GM23248 (cell line): ENCODE measurements at regions not wholly inside any gene's neighbourhood (a gene's known extent, or its start where the extent isn't known, plus 50 kb on each side); places are given as distances from the start of the nearest gene placed in this dataset.

Source experiments
- DNase-seq: peaks from one replicate; pipeline ENCODE4 v3.0.0-alpha.2; 2015
- H2AFZ ChIP-seq: fragments of 200-600 bp; sonication (generic); 2 replicates; pipeline ENCODE4 v1.6.1; 2016; ENCODE audit warnings: antibody characterized with exemption
- H3F3A ChIP-seq: fragments of 200-600 bp; sonication (generic); 2 replicates; pipeline ENCODE4 v1.6.1; 2016; ENCODE audit warnings: mild to moderate bottlenecking, antibody characterized with exemption, mixed run types; ENCODE audit not compliant: insufficient read depth
- H3K27ac ChIP-seq: fragments of 200-600 bp; sonication (generic); 2 replicates; pipeline ENCODE4 v1.5.1; 2016; ENCODE audit warnings: mild to moderate bottlenecking
- H3K27me3 ChIP-seq: fragments of 200-600 bp; sonication (generic); replicated peaks from 2 replicates; pipeline ENCODE4 v1.6.1; 2016; ENCODE audit warnings: mild to moderate bottlenecking; ENCODE audit not compliant: insufficient read depth
- H3K36me3 ChIP-seq: fragments of 200-600 bp; sonication (generic); 2 replicates; pipeline ENCODE4 v1.6.1; 2016; ENCODE audit warnings: low read depth, mild to moderate bottlenecking
- H3K4me1 ChIP-seq: fragments of 200-600 bp; sonication (generic); 2 replicates; pipeline ENCODE4 v1.6.1; 2016; ENCODE audit warnings: mild to moderate bottlenecking; ENCODE audit not compliant: insufficient read depth
- H3K4me2 ChIP-seq: fragments of 200-600 bp; sonication (generic); one replicate; pipeline ENCODE4 v1.6.1; 2016; ENCODE audit warnings: mild to moderate bottlenecking; ENCODE audit not compliant: unreplicated experiment
- H3K4me3 ChIP-seq: fragments of 200-600 bp; sonication (generic); 2 replicates; pipeline ENCODE4 v1.5.1; 2016; ENCODE audit warnings: mild to moderate bottlenecking
- H3K79me2 ChIP-seq: fragments of 200-600 bp; sonication (generic); 2 replicates; pipeline ENCODE4 v1.6.1; 2016; ENCODE audit warnings: mild to moderate bottlenecking; ENCODE audit not compliant: insufficient read depth
- H3K9ac ChIP-seq: fragments of 200-600 bp; sonication (generic); 2 replicates; pipeline ENCODE4 v1.6.1; 2016; ENCODE audit warnings: mild to moderate bottlenecking
- H3K9me2 ChIP-seq: fragments of 200-600 bp; sonication (generic); 2 replicates; pipeline ENCODE4 v1.6.1; 2016; ENCODE audit warnings: mixed run types, mild to moderate bottlenecking, moderate library complexity; ENCODE audit not compliant: insufficient read depth
- H3K9me3 ChIP-seq: fragments of 200-600 bp; sonication (generic); one replicate; pipeline ENCODE4 v1.6.1; 2017; ENCODE audit warnings: low read depth
- H4K20me1 ChIP-seq: fragments of 200-600 bp; sonication (generic); 2 replicates; pipeline ENCODE4 v1.6.0; 2016; ENCODE audit not compliant: insufficient read depth
- EZH2 ChIP-seq: fragments of 200-600 bp; sonication (generic); IDR thresholded peaks from 2 replicates; pipeline ENCODE4 v1.6.1; 2018; ENCODE audit warnings: antibody characterized with exemption, mild to moderate bottlenecking; ENCODE audit not compliant: insufficient read depth, poor library complexity, severe bottlenecking
- EZH2phosphoT487 ChIP-seq: fragments of 200-600 bp; sonication (generic); IDR thresholded peaks from 2 replicates; pipeline ENCODE4 v1.6.1; 2018; ENCODE audit warnings: antibody characterized with exemption, moderate library complexity, mild to moderate bottlenecking, low read depth; ENCODE audit not compliant: insufficient read depth
- WGBS, 2 experiments: methylation state at CpG; one replicate each; pipeline ENCODE4 v1.1.6; 2015 to 2017; ENCODE audit warnings: low lambda C conversion rate in 2 of 2, low coverage in 1 of 2; ENCODE audit errors: missing lambda C conversion rate in 2 of 2; 5-methylcytosine and 5-hydroxymethylcytosine counted together
- in situ Hi-C: fragments of 300-500 bp; cut with MboI; formaldehyde crosslinking; loops from 2 replicates; pipeline ENCODE4 v1.15.0; 2020

DNA sequence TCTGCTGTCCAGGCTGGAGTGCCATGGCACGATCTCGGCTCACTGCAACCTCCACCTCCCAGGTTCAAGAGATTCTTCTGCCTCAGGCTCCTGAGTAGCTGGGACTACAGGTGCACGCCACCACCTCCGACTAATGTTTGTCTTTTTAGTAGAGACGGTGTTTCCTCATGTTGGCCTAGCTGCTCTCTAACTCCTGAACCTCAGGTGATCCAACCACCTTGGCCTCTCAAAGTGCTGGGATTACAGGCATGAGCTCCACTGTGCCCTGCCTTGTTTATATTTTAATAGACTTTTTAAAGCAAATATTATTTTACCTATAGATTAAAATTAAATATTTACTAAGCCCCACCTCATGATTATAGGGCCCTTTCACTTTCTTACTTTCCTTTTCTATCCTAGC, 483.2 kb upstream of the EPHA7 start:
- no peak overlapping the region for H3K4me2 ChIP-seq
- H3F3A ChIP-seq: no peaks in the 10 kb centered on the region
- no peak for TF ChIP-seq EZH2phosphoT487
- TF ChIP-seq EZH2: no peak
- no peaks in the 10 kb centered on the region for H3K36me3 ChIP-seq
- no peaks in the 10 kb centered on the region for H3K9me3 ChIP-seq
- DNase-seq: no peak
- 45 to 48% methylated on average over 5 of the region's 5 CpGs for WGBS, 2 experiments
- H3K9ac ChIP-seq: no peak overlapping the region
- H3K27me3 ChIP-seq: no peaks in the 10 kb centered on the region
- H4K20me1 ChIP-seq: no peaks in the 10 kb centered on the region
- H3K9me2 ChIP-seq: no peaks in the 10 kb centered on the region
- no peak overlapping the region for H3K4me3 ChIP-seq
- in situ Hi-C loops: no loop called here
- H3K79me2 ChIP-seq: no peaks in the 10 kb centered on the region
- no peaks in the 10 kb centered on the region for H3K4me1 ChIP-seq
- no peak overlapping the region for H2AFZ ChIP-seq
- H3K27ac ChIP-seq: no peak overlapping the region

DNA sequence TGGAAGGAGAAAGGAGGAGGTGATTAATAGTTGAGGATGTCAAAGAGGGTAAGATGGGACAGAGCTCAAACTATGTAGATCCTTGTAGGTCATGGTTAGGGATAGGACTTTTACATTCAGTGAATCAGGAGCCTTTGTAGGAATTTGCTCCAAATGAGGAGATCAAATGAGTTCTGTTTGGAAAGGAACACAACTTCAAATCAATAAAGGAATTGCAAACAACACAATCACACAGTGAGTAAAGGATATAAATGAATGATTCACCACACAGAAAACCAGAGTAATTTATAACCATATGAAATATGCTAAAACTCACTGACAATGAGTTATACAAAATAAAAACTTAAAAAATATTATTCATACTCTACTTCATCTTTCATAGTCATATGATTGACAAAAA, 480.8 kb upstream of the EPHA7 start:
- Histone ChIP-seq H3K36me3 (no peaks in the 10 kb centered on the region), H3K27ac (no peak overlapping the region), H3K4me1 (no peaks in the 10 kb centered on the region), H3F3A (no peaks in the 10 kb centered on the region), H3K27me3 (no peaks in the 10 kb centered on the region), H3K9me3 (no peaks in the 10 kb centered on the region), H3K79me2 (no peaks in the 10 kb centered on the region), H3K9me2 (no peaks in the 10 kb centered on the region), H3K9ac (no peak overlapping the region), H3K4me3 (no peak overlapping the region), H4K20me1 (no peaks in the 10 kb centered on the region), H2AFZ (no peak overlapping the region), H3K4me2 (no peak overlapping the region)
- no peak for TF ChIP-seq EZH2phosphoT487
- in situ Hi-C loops: no loop called here
- no peak for DNase-seq

DNA sequence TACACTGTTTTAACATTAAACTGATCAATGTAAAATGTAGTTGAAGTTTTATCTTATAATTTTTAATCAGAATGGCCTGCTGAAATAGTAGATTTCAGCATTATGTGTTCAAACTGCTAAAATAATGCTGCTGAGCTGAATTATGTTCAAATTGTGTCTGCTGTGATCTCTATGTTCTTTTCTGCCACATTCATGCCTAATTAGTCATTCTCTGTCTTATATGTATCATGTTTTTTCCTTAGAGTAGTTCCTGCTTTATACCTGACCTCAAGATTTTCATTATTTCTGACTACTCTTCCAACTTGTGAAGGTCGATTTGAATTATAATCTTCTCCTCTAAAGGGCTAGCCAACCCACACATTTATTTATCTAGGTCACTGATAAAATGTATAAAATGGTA, 476.7 kb upstream of the EPHA7 start:
- Histone ChIP-seq H3K4me2 (no peak overlapping the region), H4K20me1 (no peaks in the 10 kb centered on the region), H3F3A (no peaks in the 10 kb centered on the region), H3K4me1 (no peaks in the 10 kb centered on the region), H3K9me3 (no peaks in the 10 kb centered on the region), H3K9ac (no peak overlapping the region), H3K9me2 (no peaks in the 10 kb centered on the region), H3K27me3 (no peaks in the 10 kb centered on the region), H3K27ac (no peak overlapping the region), H3K36me3 (no peaks in the 10 kb centered on the region), H3K4me3 (no peak overlapping the region), H3K79me2 (no peaks in the 10 kb centered on the region), H2AFZ (no peak overlapping the region)
- in situ Hi-C loops: no loop called here
- WGBS, 2 experiments: 7 to 14% methylated on average over 1 of the region's 1 CpG
- TF ChIP-seq EZH2: no peak
- DNase-seq: no peak

DNA sequence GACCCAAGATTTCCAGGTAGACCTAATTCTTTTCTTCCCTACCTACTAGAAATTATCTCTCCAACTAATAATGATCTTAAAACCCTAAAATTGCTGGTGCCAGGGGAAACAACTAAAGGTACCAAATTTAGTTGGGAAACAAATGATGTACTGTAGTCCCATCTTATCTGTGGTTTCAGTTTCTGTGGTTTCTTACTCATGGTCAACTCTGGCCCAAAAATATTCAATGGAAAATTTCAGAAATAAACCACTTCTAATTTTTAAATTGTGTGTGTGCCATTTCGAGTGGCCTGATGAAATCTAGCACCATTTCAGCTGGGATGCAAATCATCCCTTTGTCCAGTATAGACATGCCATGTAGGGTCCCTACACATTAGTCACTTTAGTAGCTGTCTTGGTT, 475.2 kb upstream of the EPHA7 start:
- TF ChIP-seq EZH2phosphoT487 (no peak), EZH2 (no peak)
- Histone ChIP-seq H3K36me3 (no peaks in the 10 kb centered on the region), H3K9me2 (no peaks in the 10 kb centered on the region), H4K20me1 (no peaks in the 10 kb centered on the region), H3F3A (no peaks in the 10 kb centered on the region), H3K9ac (no peak overlapping the region), H3K79me2 (no peaks in the 10 kb centered on the region), H3K27me3 (no peaks in the 10 kb centered on the region), H3K27ac (no peak overlapping the region), H3K4me1 (no peaks in the 10 kb centered on the region), H2AFZ (no peak overlapping the region), H3K4me3 (no peak overlapping the region), H3K4me2 (no peak overlapping the region), H3K9me3 (no peaks in the 10 kb centered on the region)
- WGBS, 2 experiments: 0 to 3% methylated on average over 1 of the region's 1 CpG
- peak; percentile 0 for DNase-seq
- in situ Hi-C loops: no loop called here

DNA sequence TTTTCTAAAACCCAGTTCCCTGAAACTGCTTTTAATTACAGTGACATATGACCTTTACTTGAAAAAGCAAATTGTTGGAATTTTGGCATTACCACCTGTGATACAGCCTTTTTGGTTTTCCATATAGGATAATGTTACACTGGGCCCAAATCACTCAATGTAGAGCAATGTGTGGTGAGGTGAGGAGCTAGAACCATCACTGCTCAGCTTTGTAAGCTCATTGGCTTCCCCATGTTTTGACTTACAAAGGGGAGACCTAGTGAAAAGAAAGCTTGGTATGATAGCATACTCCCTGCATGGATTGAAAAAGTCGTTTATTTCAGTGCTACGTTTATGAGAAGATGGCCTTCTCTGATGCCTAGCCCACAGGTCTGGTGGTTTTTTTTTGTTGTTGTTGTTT, 470.4 kb upstream of the EPHA7 start:
- 12 to 15% methylated on average over 2 of the region's 2 CpGs for WGBS, 2 experiments
- Histone ChIP-seq H3K27me3 (no peaks in the 10 kb centered on the region), H4K20me1 (no peaks in the 10 kb centered on the region), H3K79me2 (no peaks in the 10 kb centered on the region), H3K4me1 (no peaks in the 10 kb centered on the region), H3K27ac (no peak overlapping the region), H3K9ac (no peak overlapping the region), H3K9me3 (no peaks in the 10 kb centered on the region), H3K4me3 (no peak overlapping the region), H3F3A (no peaks in the 10 kb centered on the region), H3K4me2 (no peak overlapping the region), H2AFZ (no peak overlapping the region), H3K9me2 (no peaks in the 10 kb centered on the region), H3K36me3 (no peaks in the 10 kb centered on the region)
- TF ChIP-seq EZH2phosphoT487: no peak
- in situ Hi-C loops: no loop called here
- no peak for DNase-seq
